ENCODE measurements at regions not wholly inside any gene's neighbourhood (a gene's known extent, or its start where the extent isn't known, plus 50 kb on each side); places are given as distances from the start of the nearest gene placed in this dataset.

DNA sequence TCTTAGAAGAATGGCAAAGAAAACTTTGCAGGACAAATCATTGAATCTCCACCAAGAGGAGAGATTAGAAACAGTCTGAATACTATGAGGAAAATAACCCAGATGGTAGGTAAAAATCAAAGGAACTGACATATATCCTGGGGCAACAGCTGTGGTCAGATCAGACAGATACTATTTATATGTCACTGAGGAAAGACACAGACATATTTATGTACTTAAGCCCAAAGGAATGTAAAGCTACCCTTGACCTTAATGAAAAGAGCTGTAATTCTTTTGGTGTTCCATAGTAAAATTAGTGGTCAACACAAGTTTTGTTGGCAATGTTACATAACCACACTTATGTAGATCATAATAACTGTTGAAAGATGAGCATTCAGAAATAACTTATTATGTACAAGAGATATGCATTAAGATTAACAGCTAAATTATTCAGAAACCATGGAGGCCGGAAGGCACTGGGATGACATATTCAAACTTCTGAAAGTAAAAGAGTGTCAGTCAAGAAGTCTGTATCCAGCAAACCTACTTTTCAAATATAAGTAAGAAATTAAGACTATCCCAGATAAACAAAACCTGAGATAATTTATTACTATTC lies 166.1 kb upstream of the SAMSN1 start:
- no peak for TF ChIP-seq YY1 (IDR thresholded peaks at IDR 0.05; ENCODE audit: insufficient read depth, insufficient read length)
- no peak for TF ChIP-seq ZNF274 (IDR thresholded peaks at IDR 0.05; ENCODE audit: low read depth, low read length)
